H9 (cell line): ENCODE measurements at regions not wholly inside any gene's neighbourhood (a gene's known extent, or its start where the extent isn't known, plus 50 kb on each side); places are given as distances from the start of the nearest gene placed in this dataset.

ENCODE experiments used
- DNase-seq: peaks from one replicate; pipeline ENCODE4 v3.0.0-alpha.2; 2017
- H2AFZ ChIP-seq: one replicate; pipeline ENCODE4 v1.6.1; 2013; ENCODE audit warnings: mild to moderate bottlenecking, low read length, control low read depth, moderate library complexity
- H2AK5ac ChIP-seq: 2 replicates; pipeline ENCODE4 v1.6.1; 2013; ENCODE audit warnings: low read length, control low read depth, mixed read lengths; ENCODE audit not compliant: insufficient read length
- H2BK120ac ChIP-seq: one replicate; pipeline ENCODE4 v1.6.1; 2013; ENCODE audit warnings: low read depth, mild to moderate bottlenecking, low read length, control low read depth, inconsistent platforms; ENCODE audit not compliant: poor library complexity, severe bottlenecking
- H2BK12ac ChIP-seq: 2 replicates; pipeline ENCODE4 v1.6.1; 2013; ENCODE audit warnings: low read length, control low read depth, mixed read lengths, low read depth; ENCODE audit not compliant: insufficient read length
- H2BK15ac ChIP-seq: 2 replicates; pipeline ENCODE4 v1.6.1; 2013; ENCODE audit warnings: low read depth, low read length, control low read depth
- H2BK20ac ChIP-seq: one replicate; pipeline ENCODE4 v1.6.1; 2013; ENCODE audit warnings: low read depth, mild to moderate bottlenecking, low read length, control low read depth, inconsistent platforms; ENCODE audit not compliant: poor library complexity, severe bottlenecking
- H2BK5ac ChIP-seq: 2 replicates; pipeline ENCODE4 v1.6.1; 2013; ENCODE audit warnings: low read length, control low read depth, mixed read lengths; ENCODE audit not compliant: insufficient read length
- H3K14ac ChIP-seq: 2 replicates; pipeline ENCODE4 v1.6.1; 2013; ENCODE audit warnings: low read length, control low read depth; ENCODE audit not compliant: insufficient read depth
- H3K18ac ChIP-seq: 2 replicates; pipeline ENCODE4 v1.6.1; 2013; ENCODE audit warnings: low read depth, mild to moderate bottlenecking, mixed read lengths, low read length, control low read depth; ENCODE audit not compliant: insufficient read length
- H3K23ac ChIP-seq: 2 replicates; pipeline ENCODE4 v1.6.1; 2013; ENCODE audit warnings: low read length, control low read depth, mixed read lengths, low read depth; ENCODE audit not compliant: insufficient read length
- H3K23me2 ChIP-seq: 2 replicates; pipeline ENCODE4 v1.6.1; 2013; ENCODE audit warnings: low read depth, mild to moderate bottlenecking, mixed read lengths, low read length, control low read depth; ENCODE audit not compliant: insufficient read length, poor library complexity, severe bottlenecking
- H3K27ac ChIP-seq: 2 replicates; pipeline ENCODE4 v1.5.1; 2013; ENCODE audit warnings: low read length, control low read depth, mixed read lengths, low read depth; ENCODE audit not compliant: insufficient read length
- H3K27me3 ChIP-seq: 2 replicates; pipeline ENCODE4 v1.6.1; 2013; ENCODE audit warnings: low read length, control low read depth, inconsistent platforms; ENCODE audit not compliant: insufficient read depth
- H3K4ac ChIP-seq: 2 replicates; pipeline ENCODE4 v1.6.1; 2013; ENCODE audit warnings: low read depth, mild to moderate bottlenecking, control low read depth, inconsistent platforms, low read length, moderate library complexity
- H3K4me1 ChIP-seq: 2 replicates; pipeline ENCODE4 v1.6.1; 2013; ENCODE audit warnings: low read length, control low read depth, inconsistent platforms; ENCODE audit not compliant: insufficient read depth
- H3K4me2 ChIP-seq: 2 replicates; pipeline ENCODE4 v1.6.1; 2013; ENCODE audit warnings: low read length, control low read depth, mixed read lengths; ENCODE audit not compliant: insufficient read length, insufficient read depth
- H3K56ac ChIP-seq: 2 replicates; pipeline ENCODE4 v1.6.1; 2013; ENCODE audit warnings: low read depth, mild to moderate bottlenecking, mixed read lengths, low read length, control low read depth; ENCODE audit not compliant: insufficient read length
- H3K79me1 ChIP-seq: 2 replicates; pipeline ENCODE4 v1.6.1; 2013; ENCODE audit warnings: low read depth, mild to moderate bottlenecking, moderate library complexity, low read length, control low read depth, inconsistent platforms; ENCODE audit not compliant: insufficient read depth, poor library complexity, severe bottlenecking
- H3K79me2 ChIP-seq: 2 replicates; pipeline ENCODE4 v1.6.1; 2013; ENCODE audit warnings: low read length, control low read depth, inconsistent platforms; ENCODE audit not compliant: insufficient read depth
- H3K9ac ChIP-seq: 2 replicates; pipeline ENCODE4 v1.6.1; 2013; ENCODE audit warnings: low read length, control low read depth, mixed read lengths; ENCODE audit not compliant: insufficient read length; ENCODE audit errors: extremely low read depth
- H3K9me3 ChIP-seq: one replicate; pipeline ENCODE4 v1.6.1; 2013; ENCODE audit warnings: low read depth, low read length, inconsistent platforms; ENCODE audit not compliant: control insufficient read depth
- H3T11ph ChIP-seq: one replicate; pipeline ENCODE4 v1.6.1; 2013; ENCODE audit warnings: mild to moderate bottlenecking, low read length, control low read depth, inconsistent platforms
- H4K20me1 ChIP-seq: one replicate; pipeline ENCODE4 v1.6.1; 2013; ENCODE audit not compliant: control insufficient read depth, insufficient read length, insufficient read depth
- H4K5ac ChIP-seq: 2 replicates; pipeline ENCODE4 v1.6.1; 2013; ENCODE audit warnings: low read depth, mild to moderate bottlenecking, mixed read lengths, low read length, control low read depth; ENCODE audit not compliant: insufficient read length
- H4K8ac ChIP-seq: replicated peaks from 2 replicates; pipeline ENCODE4 v1.6.1; 2013; ENCODE audit warnings: low read length, control low read depth, mixed read lengths, low read depth; ENCODE audit not compliant: insufficient read length
- H4K91ac ChIP-seq: 2 replicates; pipeline ENCODE4 v1.6.1; 2013; ENCODE audit warnings: low read depth, mild to moderate bottlenecking, moderate library complexity, mixed read lengths, low read length, control low read depth; ENCODE audit not compliant: insufficient read length
- H3K27ac Mint-ChIP-seq, 3 experiments: 2 replicates in 2 of 3; 3 replicates in 1 of 3; pipeline ENCODE4 v1.8.0; 2020 to 2021; ENCODE audit warnings: mixed read lengths in 3 of 3, mild to moderate bottlenecking in 1 of 3, moderate library complexity in 1 of 3
- H3K27me3 Mint-ChIP-seq: 2 replicates; pipeline ENCODE4 v1.8.0; 2021; ENCODE audit warnings: low read depth, mild to moderate bottlenecking, moderate library complexity, mixed read lengths
- H3K36me3 Mint-ChIP-seq, 3 experiments: 2 replicates in 2 of 3; 3 replicates in 1 of 3; pipeline ENCODE4 v1.8.0; 2020 to 2021; ENCODE audit warnings: low read depth in 3 of 3, mixed read lengths in 3 of 3; ENCODE audit not compliant: insufficient read depth in 1 of 3
- H3K4me1 Mint-ChIP-seq, 2 experiments: 2 replicates each; pipeline ENCODE4 v1.8.0; 2020; ENCODE audit warnings: mixed read lengths in 2 of 2
- H3K4me3 Mint-ChIP-seq, 2 experiments: 2 replicates in 1 of 2; 3 replicates in 1 of 2; pipeline ENCODE4 v1.8.0; 2020 to 2021; ENCODE audit warnings: mild to moderate bottlenecking in 2 of 2, mixed read lengths in 2 of 2, moderate library complexity in 1 of 2
- H3K9me3 Mint-ChIP-seq, 2 experiments: 2 replicates in 1 of 2; 3 replicates in 1 of 2; pipeline ENCODE4 v1.8.0; 2020; ENCODE audit warnings: mild to moderate bottlenecking in 2 of 2, mixed read lengths in 2 of 2, moderate library complexity in 1 of 2
- WGBS: extraction: QIAGEN DNeasy Blood & Tissue Kit; methylation state at CpG from one replicate; pipeline ENCODE4 v1.1.7; 2013; ENCODE audit warnings: missing lambda C conversion rate, low lambda C conversion rate, mixed read lengths; ENCODE audit not compliant: insufficient read length; ENCODE audit errors: extremely low coverage; 5-methylcytosine and 5-hydroxymethylcytosine counted together
- TF ChIP-seq, protein P1 (sequence below): fragments of 200-600 bp; sonication (generic); conservative IDR thresholded peaks from 3 replicates; pipeline ENCODE4 v1.8.0; 2021; ENCODE audit warnings: antibody characterized with exemption, mild to moderate bottlenecking

GRCh38 chr2:53505826-53506225 lies 261.8 kb upstream of the CHAC2 start:
- Mint-ChIP-seq H3K4me1 (peaks cover 31 to 32% of the 10 kb centered on the region in 2 experiments), H3K9me3 (peaks cover 4 to 6% of the 10 kb centered on the region in 2 experiments; a peak in 3 of 5 replicates), H3K4me3 (no peak overlapping the region), H3K27ac (no peak overlapping the region), H3K36me3 (peaks cover 2 to 6% (median 3%) of the 10 kb centered on the region in 3 experiments; a peak in 5 of 7 replicates), H3K27me3 (no peaks in the 10 kb centered on the region)
- Histone ChIP-seq H3K27ac (no peak overlapping the region), H3K18ac (no peak overlapping the region), H3K23me2 (no peaks in the 10 kb centered on the region), H3K14ac (no peak overlapping the region), H4K20me1 (no peaks in the 10 kb centered on the region), H3K23ac (no peak overlapping the region), H2BK20ac (no peak overlapping the region), H3K79me2 (no peaks in the 10 kb centered on the region), H2BK5ac (no peak overlapping the region), H2BK12ac (no peak overlapping the region), H2AK5ac (no peak overlapping the region), H4K8ac (no peak overlapping the region), H4K5ac (no peak overlapping the region), H3K79me1 (no peaks in the 10 kb centered on the region), H3K27me3 (no peaks in the 10 kb centered on the region), H3K4ac (no peak overlapping the region), H3T11ph (no peak overlapping the region), H3K9me3 (no peaks in the 10 kb centered on the region), H3K9ac (no peak overlapping the region), H2AFZ (no peak overlapping the region), H3K4me2 (no peak overlapping the region), H3K56ac (no peak overlapping the region), H3K4me1 (peaks cover 7% of the 10 kb centered on the region; the same call in 1 of the 2 replicates), H4K91ac (no peak overlapping the region), H2BK120ac (no peak overlapping the region), H2BK15ac (no peak overlapping the region)
- no CpG with 5 or more reads among the region's 3 CpGs for WGBS
- DNase-seq, result no peak
- TF ChIP-seq, protein P1, sequence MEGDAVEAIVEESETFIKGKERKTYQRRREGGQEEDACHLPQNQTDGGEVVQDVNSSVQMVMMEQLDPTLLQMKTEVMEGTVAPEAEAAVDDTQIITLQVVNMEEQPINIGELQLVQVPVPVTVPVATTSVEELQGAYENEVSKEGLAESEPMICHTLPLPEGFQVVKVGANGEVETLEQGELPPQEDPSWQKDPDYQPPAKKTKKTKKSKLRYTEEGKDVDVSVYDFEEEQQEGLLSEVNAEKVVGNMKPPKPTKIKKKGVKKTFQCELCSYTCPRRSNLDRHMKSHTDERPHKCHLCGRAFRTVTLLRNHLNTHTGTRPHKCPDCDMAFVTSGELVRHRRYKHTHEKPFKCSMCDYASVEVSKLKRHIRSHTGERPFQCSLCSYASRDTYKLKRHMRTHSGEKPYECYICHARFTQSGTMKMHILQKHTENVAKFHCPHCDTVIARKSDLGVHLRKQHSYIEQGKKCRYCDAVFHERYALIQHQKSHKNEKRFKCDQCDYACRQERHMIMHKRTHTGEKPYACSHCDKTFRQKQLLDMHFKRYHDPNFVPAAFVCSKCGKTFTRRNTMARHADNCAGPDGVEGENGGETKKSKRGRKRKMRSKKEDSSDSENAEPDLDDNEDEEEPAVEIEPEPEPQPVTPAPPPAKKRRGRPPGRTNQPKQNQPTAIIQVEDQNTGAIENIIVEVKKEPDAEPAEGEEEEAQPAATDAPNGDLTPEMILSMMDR, result no peak
